ENCODE measurements at regions not wholly inside any gene's neighbourhood (a gene's known extent, or its start where the extent isn't known, plus 50 kb on each side); places are given as distances from the start of the nearest gene placed in this dataset.

DNA sequence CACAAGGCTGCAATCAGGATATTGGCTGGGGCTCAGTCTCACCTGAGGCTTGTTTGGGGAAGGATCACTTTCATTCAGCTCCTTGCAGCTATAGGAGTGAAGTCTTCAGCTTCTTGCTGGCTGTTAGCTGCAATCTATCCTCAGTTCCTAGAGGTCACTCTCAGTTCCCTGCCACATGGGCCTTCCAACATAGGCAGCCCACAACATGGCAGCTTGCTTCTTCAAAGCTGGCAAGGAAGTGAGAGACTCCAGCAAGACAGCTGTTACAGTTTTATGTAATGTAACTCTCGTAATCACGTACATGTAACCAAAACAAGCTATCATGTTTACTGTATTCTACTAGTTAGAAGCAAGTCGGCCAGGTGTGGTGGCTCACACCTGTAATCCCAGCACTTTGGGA is 226.9 kb downstream of the CDC5L start:
- no peak for DNase-seq

DNA sequence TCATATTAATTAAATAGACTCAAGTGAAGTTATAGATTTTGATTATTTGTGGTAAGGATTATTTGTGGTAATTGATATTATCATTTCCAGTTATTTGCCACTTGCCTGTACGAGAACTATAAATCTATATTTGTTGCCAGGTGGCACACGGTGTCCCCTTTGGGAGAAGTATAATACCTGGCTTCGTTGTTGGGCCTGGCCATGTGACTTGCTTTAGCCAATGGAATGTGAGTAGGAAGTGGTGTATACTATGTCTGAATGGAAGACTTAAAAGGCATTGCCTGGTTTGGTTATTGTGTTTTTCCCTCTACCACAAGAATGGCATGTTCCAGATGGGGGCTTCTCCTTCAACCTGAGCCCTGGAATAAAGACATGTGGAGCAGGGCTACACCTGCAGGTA is 228.1 kb downstream of the CDC5L start:
- no peak for DNase-seq

DNA sequence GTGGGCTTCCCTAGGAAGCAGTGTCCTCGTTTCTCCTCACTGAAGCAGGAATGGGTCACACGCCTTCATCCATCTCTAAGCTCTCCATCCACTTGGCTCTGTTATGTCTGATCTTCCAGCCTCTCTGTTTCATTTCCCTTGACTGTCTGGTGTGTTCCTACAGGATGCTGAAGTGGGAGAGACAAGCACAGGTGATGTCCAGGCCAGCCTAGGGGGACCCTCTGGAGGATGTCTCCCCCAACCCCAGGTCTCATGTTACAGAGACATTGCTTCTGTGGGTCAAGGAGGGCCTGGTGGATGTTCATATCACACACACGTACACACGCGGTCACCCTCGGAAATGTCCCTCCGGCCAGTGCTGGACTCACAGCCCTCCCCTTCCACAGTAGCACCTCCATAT is 229.9 kb downstream of the CDC5L start:
- no peak for DNase-seq

DNA sequence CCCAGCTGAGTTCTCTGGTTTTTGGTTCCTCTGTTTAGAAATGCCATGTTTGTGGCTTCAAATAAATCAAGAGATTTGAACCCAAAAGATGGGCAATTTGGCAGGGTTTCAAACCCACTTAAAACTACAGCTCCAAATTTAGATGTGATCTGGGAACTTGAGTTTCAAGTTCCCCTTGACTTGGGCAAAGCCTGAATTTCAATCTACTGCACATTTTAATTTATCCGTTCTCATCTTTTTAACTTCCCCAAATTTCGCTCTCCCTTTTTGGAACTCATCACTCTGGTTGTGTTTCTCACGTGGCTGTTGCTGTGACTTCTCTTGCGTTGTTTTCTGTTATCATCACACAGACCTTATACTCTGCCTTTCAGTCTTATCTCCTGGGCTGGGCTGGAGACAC is 230.9 kb downstream of the CDC5L start:
- no peak for DNase-seq

DNA sequence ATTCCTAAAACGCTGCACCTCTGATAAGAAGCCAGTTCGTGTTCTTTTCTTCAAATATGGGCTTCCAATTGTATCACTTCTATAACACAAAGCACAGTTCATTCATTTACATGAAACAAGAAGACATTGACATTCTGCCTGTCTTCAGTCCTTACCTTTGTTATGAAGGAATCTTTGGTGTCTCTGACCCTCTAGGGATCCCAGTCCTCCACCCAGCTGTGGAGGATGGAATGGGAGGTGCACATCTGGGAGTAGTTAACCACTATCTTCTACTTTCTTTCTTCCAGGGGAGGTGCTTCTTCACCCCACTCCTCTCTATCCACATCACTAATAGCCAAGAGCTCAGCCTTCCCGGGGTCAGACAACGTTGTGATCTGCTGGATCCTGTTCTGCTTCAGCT is 233.4 kb downstream of the CDC5L start:
- no peak for DNase-seq

DNA sequence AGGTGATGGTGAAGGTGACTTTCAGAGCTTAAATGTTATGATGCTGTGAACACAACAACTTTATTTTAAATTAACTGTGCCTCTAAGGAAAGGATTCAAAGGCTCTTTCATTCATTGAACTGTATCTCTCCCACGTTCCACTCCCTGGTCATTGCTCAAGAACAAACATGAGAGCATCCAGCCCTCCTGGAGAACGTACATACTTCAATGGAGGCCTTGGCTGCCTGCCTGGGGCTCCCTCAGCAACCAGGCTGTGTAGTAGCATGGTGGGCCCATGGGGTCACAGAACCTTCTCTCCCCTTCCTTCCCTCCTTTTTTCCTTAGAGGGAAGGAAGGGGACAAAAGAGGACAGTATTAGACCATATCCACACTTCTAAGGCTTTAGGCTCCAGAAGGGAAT is 234.3 kb downstream of the CDC5L start:
- no peak for DNase-seq

DNA sequence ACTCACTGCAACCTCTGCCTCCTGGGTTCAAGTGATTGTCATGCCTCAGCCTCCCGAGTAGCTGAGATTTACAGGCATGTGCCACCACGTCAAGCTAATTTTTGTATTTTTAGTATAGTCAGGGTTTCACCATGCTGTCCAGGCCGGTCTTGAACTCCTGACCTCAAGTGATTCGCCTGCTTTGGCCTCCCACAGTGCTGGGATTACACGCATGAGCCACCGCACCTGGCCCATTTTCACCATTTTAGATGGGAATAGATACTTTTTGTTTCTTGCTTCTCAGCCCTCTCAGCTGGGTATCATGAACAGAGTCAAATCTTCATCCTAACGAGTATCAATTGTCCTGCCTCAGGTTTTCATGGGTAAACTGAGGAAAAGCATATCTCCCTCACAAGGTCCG is 235.0 kb downstream of the CDC5L start:
- no peak for DNase-seq

DNA sequence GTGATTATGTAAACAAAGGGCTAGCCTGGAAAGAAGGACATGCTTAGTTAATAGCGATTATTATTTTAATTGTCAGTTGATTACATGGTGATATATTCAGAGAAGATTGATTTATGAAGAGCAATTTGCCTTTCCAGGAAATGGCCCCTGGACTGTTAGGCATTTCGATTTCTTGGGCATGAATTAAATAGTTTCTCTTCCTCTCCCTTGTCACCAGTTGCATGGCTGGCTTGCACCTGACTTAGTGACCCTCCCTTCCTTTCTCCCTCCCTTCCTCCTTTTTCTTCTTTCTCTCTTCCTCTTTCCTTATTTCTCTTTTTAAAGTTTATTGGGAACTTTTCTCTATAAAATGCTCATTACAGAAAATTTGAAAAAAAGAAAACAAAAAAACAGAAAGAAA is 235.4 kb downstream of the CDC5L start:
- DNase-seq: no peak

DNA sequence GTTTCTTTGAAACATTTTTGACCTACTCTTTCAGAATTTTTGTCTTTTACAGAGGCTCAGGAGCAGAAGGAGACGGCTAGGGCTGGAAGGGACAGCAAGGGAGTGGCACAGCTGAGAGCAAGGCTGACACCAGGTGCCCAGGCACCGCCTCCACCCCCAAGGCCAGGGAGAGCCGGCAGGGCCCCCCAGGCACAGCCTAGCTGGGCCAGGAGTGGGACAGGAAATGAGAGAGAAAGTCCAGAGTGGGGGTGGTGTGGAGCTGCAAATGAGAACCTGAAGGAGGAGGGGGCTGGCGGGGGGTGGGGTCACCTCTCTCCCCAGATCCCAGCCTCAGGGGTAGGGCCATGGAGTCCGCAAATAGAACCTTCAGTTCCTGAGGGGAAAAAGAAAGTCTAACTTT is 236.7 kb downstream of the CDC5L start:
- no peak for DNase-seq

DNA sequence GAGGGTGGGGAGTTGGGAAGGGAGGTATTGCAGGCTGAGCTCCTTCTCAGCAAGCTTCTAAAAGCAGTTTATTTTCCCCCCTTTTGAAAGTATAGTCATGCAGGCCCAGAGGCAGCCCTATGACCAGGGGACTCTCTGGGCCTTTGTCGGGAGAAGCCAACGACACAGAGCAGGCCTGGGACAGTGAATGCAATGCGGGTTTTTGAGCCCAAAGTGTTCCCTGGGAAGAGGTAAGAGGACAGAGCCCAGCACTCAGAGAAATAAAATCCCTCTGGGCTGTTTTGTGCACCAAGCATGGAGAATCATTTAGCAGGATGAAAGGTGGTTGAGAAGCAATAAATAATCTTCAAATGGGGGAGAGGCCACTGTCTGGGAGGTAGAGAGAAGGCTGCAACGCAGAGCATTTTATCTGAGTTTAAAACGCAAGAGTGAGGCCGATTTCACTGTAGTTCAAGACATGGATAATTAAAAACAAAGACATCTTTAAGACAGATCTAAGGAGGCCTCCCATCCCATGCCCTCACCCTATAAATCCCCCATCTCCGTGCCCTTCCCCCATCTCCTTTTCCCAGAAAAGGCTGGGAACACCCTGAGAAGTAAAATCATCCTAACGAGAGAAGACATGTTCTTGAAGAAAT is 237.5 kb downstream of the CDC5L start:
- DNase-seq: no peak

DNA sequence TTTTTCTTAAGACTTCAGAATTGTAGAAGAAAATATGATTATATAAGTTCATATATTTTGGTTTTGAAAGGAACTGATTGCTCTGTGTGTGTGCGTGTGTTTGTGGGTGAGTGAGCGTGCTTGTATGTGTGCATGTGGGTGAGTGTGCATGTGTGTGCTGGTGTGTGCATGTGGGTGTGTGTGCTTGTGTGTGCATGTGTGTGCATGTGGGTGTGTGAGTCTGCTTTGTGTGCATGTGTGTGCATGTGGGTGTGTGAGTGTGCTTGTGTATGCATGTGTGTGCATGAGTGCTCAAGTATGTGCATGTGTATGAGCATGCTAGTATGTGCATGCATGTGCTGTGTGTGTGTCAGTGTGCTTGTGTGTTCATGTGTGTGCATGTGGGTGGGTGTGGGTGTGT is 238.5 kb downstream of the CDC5L start:
- DNase-seq: no peak

DNA sequence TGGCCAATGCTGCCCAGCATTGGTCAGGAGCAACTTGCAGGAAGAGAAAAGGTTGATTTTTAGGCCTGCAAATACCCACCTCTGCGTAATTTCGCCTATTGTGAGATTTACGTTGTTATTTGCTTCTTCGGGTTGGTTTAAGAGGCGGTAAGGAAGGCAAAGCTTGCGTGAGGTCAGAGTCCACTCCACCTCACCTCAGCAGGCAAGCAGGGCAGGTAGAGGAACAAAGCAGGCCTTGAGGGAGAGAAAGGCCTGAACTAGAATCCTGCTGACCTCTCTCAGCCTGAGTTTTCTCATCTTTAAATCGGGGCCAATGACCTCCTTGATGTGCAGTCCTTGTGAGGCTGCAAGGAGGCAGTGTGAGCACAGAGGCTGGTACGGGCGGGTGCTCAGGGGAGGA is 239.1 kb downstream of the CDC5L start:
- DNase-seq: no peak

DNA sequence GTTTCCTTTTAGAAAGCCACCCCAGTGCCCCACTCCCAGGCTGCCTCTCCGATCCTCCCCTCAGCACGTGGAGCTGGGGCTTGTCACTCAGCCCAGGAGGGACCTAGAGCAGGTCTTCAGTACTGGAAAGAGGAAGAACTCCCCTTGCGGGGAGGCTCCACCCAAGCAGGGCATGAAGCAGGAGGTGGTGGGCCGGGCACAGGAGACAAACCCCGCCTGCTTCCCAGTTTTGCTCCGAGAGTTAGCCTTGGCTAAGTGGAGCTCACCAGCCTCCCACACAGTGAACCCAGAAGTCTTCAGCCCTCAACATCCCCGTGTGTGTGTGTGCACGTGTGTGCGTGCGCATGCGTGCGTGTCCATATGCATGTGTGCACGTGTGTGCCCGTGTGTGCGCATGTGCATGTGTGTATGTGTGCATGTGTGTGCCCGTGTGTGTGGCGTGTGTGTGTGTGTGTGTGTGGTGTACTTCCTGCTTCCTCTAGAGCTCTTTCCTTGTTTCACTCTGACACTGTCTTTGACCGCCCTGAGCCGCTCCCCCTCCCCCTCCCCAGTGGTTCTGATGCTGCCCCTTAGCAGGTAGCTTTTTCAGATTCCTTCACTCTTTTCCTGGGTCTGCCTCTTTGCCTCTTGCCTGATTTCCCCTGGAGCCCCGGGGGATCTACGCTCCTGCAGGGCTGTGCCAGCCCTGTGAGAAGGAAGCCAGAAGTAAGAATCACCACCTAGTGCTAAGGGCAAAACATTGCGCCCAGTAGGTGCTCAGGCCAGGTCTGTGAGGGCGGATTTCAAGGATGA is 239.8 kb downstream of the CDC5L start:
- no peak for DNase-seq

DNA sequence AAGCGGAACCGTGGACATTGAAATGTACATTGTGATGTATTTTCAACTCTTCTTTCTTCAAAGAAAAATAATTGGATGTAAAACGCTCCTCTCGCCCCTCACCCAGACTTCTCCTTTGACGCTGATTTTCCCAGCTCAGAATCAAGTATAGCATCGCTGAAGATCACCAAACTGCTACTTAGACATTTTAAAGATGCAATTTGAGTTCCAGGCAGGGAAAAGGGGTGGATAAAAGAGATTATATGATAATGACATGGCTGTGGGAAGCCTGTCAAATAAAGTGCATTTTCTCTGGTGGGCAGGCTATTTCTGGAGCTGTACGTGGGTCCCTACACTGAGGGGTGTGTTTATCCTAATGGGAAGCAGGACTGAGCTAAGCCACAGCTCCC is 240.4 kb downstream of the CDC5L start:
- DNase-seq: no peak

DNA sequence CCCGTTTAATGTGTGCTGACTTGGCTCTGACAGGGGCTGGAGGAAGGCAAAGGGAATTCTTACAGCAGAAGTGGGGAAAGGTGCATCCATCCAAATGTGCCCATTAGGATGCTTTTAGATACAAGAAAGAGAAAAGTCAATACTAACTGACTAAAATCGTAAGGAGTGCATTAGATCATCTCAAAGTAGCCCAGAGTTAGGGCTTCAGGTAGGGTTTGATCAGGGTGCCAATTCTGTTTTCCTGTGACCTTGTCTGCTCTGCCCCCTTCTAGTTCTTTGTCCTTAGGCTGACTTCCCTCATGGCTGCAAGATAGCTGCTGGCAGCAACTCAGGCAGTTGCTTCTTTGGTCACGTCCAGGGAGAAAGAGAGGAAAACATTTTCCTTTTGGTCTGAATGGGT is 240.8 kb downstream of the CDC5L start:
- DNase-seq: no peak

DNA sequence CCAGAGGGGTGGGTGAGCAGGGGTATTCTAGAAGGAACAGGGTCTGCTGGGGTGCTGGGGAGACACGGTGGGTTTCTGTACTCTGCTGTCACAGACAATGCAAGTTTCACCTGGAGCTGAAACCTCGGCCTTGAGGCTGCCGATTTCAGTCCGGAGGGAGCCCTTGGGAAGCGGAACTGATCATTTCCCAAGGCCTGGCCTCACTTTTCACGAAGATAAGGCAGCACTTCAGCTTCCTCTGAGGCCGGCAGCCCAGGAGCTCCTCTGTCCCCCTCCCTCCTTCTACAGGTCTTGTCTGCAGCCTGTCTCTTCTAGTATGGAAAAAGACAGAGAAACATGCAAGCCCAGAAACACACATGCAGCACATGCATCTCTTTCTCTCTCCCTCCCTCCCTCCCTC is 242.1 kb downstream of the CDC5L start:
- no peak for DNase-seq

DNA sequence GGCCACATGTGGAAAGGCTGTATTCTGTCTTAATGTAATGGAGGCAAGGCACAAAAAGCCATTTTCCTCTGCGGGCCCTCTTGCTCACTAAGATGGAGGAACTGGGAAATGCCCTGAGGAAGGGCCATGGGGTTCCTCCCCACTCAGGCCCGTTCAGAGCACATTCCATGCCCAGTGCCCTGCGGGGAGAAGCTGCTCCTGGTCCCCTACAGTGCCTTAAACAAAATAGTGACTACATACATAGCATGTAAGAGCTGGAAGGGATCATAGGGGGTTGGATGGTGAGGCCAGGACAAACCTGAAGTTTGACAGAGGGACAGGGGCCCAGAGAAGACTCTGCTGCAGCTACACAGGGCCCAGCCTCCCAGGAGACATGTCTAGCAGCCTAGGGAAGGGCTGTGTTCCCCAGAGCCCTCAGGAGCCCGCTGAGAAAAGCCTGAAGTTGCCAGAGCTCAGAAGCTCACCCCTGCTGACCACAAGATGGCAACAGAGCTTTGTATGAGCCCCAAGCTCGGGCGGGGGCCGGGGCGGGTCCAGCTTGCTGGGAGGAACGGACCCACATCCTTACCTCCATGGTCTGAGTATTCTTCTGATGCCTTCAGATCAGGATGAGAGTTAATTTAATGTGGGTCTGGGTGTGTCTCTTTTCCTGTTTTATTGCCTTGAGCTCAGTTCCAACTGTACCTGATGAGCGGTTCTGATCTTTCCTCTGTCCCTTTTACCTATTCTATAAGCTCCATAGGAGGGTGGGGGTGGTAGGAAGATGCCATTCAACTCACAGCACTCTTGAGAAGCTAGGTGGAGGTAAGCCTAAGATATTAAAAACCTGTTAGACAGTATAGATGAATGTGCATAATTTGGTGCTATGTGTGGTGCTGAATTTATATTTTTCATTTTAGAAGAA is 242.9 kb downstream of the CDC5L start:
- DNase-seq: no peak

DNA sequence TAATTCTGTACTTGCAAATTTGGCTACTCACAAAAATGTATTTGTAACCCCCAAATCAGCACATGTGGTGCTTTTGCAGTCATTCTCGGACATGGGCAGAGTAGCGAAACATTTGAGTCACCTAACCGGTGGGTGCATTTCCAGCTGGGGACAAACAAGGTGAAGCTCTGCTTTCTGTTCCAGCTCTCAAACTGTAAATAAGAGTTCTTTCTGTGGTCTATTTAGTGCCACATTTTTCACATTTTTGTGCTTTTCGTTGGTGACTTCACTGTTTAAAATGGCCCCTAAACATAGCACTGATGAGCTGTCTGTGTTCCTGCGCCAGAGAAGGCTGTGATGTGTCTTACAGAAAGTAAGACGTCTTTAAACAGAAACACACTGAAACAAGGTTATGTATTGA is 244.5 kb downstream of the CDC5L start:
- no peak for DNase-seq

DNA sequence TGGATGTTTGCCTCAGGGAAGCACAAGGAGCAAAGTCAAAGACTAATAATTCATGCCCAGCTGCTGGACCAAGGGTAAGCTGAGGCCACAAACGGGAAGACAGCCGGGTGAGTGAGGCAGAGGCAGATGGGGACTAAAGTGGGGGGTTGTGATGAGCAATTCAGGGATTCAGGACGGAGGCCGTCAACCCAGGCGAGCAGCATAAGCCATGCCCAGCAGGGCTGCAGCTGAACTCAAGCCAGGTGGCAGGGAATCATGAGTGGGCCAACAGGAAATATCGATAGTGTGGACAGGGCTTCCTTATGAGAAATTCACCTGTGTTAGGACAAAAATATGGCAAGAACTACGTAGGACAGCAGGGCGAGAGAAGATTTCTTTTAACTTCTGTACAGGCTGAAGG is 246.8 kb downstream of the CDC5L start:
- no peak for DNase-seq

DNA sequence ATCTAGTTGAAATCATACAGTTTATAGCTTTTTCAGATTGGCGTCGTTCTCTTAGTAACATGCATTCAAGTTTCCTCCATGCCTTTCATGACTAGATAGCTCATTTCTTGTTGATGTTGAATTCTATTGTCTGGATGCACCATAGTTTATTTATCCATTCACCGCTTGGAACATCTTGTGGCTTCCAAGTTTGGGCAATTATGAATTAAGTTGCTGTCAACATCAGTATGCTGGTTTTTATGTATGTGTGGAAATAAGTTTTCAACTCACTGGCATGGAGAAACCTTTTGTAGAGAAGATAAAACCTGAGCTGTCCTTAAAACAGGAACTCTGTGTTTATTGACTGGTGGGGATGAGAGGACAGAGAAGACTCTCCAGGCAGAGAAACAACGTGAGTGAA is 248.0 kb downstream of the CDC5L start:
- DNase-seq: no peak

DNA sequence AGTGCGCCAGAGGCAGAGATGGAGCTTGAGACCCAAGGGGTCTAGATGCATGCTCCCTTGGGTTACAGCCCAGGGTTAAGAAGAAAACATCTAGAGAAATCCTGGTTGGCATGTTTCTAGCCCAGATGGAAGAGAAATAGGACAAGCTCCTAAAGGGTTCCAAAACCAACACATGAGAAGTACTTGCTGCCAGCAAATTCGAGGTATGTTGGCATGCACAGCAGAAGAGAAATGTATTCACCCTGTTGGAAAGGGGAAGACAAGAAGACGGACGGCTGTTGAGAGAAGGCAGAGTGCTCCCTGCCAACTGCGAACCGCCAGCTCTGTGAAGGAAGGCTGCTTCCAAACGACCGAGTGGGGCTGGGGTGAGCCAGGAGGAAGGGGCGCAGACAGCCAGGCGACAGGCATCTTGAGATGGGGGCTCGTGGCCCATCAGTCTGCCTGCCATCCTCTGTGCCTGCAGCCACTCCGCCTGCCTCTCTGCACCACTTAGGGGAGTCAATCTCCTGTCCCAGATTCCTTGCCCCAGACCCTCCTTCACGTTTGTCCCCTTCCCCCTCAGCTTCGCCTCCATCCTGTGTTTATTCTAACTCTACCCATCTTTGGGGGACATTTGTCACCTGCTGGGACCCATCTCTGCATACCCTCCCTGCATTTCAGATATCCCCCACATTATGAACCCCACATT is 249.2 kb downstream of the CDC5L start:
- DNase-seq: no peak

DNA sequence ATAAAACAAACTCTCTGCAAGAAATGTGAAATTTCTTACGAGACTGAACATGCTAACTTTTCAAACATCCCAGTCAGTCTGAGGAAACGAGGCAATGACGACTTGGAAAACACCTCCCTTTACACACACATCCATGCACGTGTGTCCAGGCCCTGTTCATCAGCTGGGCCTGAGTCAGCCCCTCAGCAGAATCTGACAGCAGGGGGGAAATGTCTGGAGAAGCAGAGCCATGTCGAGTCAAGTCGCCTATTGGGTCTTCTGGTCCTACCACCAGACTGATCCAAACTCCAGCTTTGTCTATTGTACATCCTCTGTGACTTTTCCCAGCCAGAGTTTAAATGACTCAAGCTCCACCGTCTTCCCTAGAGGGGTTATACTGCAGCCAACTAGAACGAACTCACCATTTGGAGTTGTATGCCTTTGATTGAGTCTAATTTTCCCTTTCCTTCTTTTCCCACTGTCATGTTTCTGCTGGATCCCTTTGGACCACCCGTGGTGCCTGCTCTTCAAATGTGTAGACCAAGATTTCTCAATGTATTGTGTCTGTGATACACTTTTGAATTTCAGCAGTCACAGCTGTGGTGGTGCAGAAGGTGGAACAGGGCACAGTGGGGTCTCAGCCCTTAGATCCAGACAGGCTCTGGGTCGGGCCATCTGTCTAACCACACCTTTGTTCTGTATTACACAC is 254.0 kb downstream of the CDC5L start:
- no peak for DNase-seq

DNA sequence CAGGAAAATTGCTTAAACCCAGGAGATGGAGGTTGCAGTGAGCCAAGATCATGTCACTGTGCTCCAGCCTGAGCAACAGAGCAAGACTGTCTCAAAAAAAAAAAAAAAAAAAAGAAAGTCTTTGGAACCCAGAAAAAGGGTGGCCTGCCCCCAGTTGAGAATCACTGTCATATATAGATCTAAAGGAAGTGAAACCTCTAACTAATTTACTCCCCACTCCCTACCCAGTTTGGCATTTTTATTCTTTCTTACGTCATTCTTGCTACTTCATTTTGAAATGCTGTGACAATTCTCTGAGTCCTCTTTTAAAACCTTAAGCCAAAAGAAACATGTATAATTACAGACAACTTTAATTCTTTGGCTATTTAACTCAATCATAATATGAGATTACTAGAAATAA is 254.8 kb downstream of the CDC5L start:
- DNase-seq: no peak
